ENCODE measurements at regions not wholly inside any gene's neighbourhood (a gene's known extent, or its start where the extent isn't known, plus 50 kb on each side); places are given as distances from the start of the nearest gene placed in this dataset.

GRCh38 chr3:127088511-127089351, 104.2 kb upstream of the PRR23E start:
- no peak for TF ChIP-seq CTCF (IDR thresholded peaks at IDR 0.05)
- ATAC-seq (ENCODE audit: low FRiP score) = no peak
- DNase-seq (ENCODE audit: low spot score) = no peak

GRCh38 chr3:127089486-127090145, 103.3 kb upstream of the PRR23E start:
- ATAC-seq (ENCODE audit: low FRiP score) = no peak
- TF ChIP-seq CTCF (IDR thresholded peaks at IDR 0.05) = no peak
- no peak for DNase-seq (ENCODE audit: low spot score)

GRCh38 chr3:127090218-127091160, 102.4 kb upstream of the PRR23E start:
- no peak for TF ChIP-seq CTCF (IDR thresholded peaks at IDR 0.05)
- DNase-seq (ENCODE audit: low spot score) (no peak), ATAC-seq (ENCODE audit: low FRiP score) (no peak)

GRCh38 chr3:127091376-127091775, 101.6 kb upstream of the PRR23E start:
- DNase-seq (ENCODE audit: low spot score) (no peak), ATAC-seq (ENCODE audit: low FRiP score) (no peak)
- no peak for TF ChIP-seq CTCF (IDR thresholded peaks at IDR 0.05)

GRCh38 chr3:127092368-127092767, 100.6 kb upstream of the PRR23E start:
- DNase-seq (ENCODE audit: low spot score) (no peak), ATAC-seq (ENCODE audit: low FRiP score) (no peak)
- TF ChIP-seq CTCF (IDR thresholded peaks at IDR 0.05) = no peak

GRCh38 chr3:127092776-127093175, 100.2 kb upstream of the PRR23E start:
- no peak for TF ChIP-seq CTCF (IDR thresholded peaks at IDR 0.05)
- ATAC-seq (ENCODE audit: low FRiP score) = no peak

More at GRCh38 chr3:127092776-127093175, 100.2 kb upstream of the PRR23E start:
- no peak for DNase-seq (ENCODE audit: low spot score)
